DND-41 (cell line): ENCODE measurements at regions not wholly inside any gene's neighbourhood (a gene's known extent, or its start where the extent isn't known, plus 50 kb on each side); places are given as distances from the start of the nearest gene placed in this dataset.

ENCODE experiments used
- EZH2 ChIP-seq: IDR thresholded peaks from 3 replicates; pipeline ENCODE4 v1.6.1; 2012; ENCODE audit warnings: borderline replicate concordance, low read depth, mild to moderate bottlenecking, moderate library complexity, low read length, inconsistent platforms; ENCODE audit not compliant: severe bottlenecking
- TF ChIP-seq, protein P1 (sequence below): IDR thresholded peaks from 2 replicates; pipeline ENCODE4 v1.5.1; 2012; ENCODE audit warnings: borderline replicate concordance, low read length, moderate library complexity, mild to moderate bottlenecking; ENCODE audit not compliant: poor library complexity, severe bottlenecking; ENCODE audit errors: extremely low read depth

- no peak for TF ChIP-seq EZH2
- TF ChIP-seq, protein P1, sequence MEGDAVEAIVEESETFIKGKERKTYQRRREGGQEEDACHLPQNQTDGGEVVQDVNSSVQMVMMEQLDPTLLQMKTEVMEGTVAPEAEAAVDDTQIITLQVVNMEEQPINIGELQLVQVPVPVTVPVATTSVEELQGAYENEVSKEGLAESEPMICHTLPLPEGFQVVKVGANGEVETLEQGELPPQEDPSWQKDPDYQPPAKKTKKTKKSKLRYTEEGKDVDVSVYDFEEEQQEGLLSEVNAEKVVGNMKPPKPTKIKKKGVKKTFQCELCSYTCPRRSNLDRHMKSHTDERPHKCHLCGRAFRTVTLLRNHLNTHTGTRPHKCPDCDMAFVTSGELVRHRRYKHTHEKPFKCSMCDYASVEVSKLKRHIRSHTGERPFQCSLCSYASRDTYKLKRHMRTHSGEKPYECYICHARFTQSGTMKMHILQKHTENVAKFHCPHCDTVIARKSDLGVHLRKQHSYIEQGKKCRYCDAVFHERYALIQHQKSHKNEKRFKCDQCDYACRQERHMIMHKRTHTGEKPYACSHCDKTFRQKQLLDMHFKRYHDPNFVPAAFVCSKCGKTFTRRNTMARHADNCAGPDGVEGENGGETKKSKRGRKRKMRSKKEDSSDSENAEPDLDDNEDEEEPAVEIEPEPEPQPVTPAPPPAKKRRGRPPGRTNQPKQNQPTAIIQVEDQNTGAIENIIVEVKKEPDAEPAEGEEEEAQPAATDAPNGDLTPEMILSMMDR = no peak
Observed at GRCh38 chr16:73290258-73290657, 242.3 kb upstream of the ZFHX3 start.
